ENCODE measurements at regions not wholly inside any gene's neighbourhood (a gene's known extent, or its start where the extent isn't known, plus 50 kb on each side); places are given as distances from the start of the nearest gene placed in this dataset.

DNA sequence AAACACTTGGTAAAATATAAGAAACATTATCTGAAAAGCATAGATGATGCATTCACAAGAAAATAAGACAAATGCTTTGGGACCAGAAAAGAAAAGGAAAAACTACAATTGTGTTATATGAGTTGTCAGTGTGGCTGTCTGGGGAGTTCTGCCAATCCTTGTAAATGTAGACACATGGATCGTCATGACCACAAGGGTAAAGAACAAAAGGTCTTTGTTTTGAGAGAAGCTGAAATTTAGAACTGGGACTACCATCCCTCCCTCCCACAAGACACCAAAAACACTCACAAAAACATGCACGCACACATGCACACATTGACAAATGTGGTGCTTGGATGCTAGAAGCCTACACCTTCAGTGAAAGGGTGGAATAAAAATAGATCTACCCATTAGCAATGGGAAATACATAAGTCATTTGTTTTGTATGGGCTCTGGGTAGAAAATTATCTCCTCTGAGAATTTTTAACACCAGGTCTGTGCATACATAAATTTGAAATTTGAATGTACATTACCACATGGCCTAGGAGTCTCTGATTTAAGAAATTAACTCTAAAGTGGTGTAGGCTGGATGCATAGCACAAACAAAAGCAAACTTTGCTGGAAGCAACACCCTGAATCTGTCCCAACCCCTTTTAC is 266.2 kb upstream of the SLC39A10 start:
- ChIA-PET CTCF (no interaction called here), POLR2A (no interaction called here)
- Histone ChIP-seq H3K9me3 (ENCODE audit: control extremely low read depth in 1 of 3, control insufficient read depth in 2 of 3, insufficient read depth in 1 of 3, low read length in 2 of 3) (peaks cover 0 to 6% (median 0%) of the 10 kb centered on the region in 3 donors), H3K4me3 (ENCODE audit: control extremely low read depth in 1 of 5, extremely low read depth in 1 of 5, insufficient read depth in 1 of 5, low read depth in 2 of 5, low read length in 4 of 5) (no peak overlapping the region), H3K27ac (ENCODE audit: low read length in 2 of 2) (no peak overlapping the region), H3K79me2 (ENCODE audit: control insufficient read depth, insufficient read depth, low read length) (peaks cover 6% of the 10 kb centered on the region), H3K36me3 (replicated peaks in 1 of 2; ENCODE audit: control extremely low read depth in 1 of 2, control insufficient read depth in 1 of 2, extremely low read depth in 1 of 2, insufficient read depth in 2 of 2, low read length in 1 of 2) (no peaks in the 10 kb centered on the region), H2AFZ (ENCODE audit: insufficient read depth, low read depth, low read length, poor library complexity, severe bottlenecking) (no peak overlapping the region), H3K4me1 (ENCODE audit: control insufficient read depth in 2 of 2, insufficient read depth in 2 of 2, low read length in 2 of 2) (peaks cover 13 to 14% of the 10 kb centered on the region in 2 donors), H3K27me3 (replicated peaks in 1 of 4; ENCODE audit: control extremely low read depth in 1 of 4, control insufficient read depth in 3 of 4, insufficient read depth in 4 of 4, low read length in 3 of 4) (no peaks in the 10 kb centered on the region), H3K4me2 (replicated peaks; ENCODE audit: low read depth, low read length, poor library complexity, severe bottlenecking) (no peak overlapping the region), H4K20me1 (ENCODE audit: control insufficient read depth, insufficient read depth, low read length, poor library complexity, severe bottlenecking) (no peaks in the 10 kb centered on the region), H3K9ac (ENCODE audit: low read length) (no peak overlapping the region)
- intact Hi-C loops (cut with micrococcal nuclease), result no loop called here
- no peaks in the 10 kb centered on the region for H3K9me3 Mint-ChIP-seq (ENCODE audit: insufficient read depth)
- TF ChIP-seq, protein P1, sequence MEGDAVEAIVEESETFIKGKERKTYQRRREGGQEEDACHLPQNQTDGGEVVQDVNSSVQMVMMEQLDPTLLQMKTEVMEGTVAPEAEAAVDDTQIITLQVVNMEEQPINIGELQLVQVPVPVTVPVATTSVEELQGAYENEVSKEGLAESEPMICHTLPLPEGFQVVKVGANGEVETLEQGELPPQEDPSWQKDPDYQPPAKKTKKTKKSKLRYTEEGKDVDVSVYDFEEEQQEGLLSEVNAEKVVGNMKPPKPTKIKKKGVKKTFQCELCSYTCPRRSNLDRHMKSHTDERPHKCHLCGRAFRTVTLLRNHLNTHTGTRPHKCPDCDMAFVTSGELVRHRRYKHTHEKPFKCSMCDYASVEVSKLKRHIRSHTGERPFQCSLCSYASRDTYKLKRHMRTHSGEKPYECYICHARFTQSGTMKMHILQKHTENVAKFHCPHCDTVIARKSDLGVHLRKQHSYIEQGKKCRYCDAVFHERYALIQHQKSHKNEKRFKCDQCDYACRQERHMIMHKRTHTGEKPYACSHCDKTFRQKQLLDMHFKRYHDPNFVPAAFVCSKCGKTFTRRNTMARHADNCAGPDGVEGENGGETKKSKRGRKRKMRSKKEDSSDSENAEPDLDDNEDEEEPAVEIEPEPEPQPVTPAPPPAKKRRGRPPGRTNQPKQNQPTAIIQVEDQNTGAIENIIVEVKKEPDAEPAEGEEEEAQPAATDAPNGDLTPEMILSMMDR (IDR thresholded peaks at IDR 0.05), result no peak
- TF ChIP-seq EZH2 (IDR thresholded peaks at IDR 0.05; ENCODE audit: borderline replicate concordance, insufficient read depth, low read depth, low read length, poor library complexity, severe bottlenecking), result no peak
- no peak overlapping the region for H3K4me3 Mint-ChIP-seq
- peaks cover 22% of the 10 kb centered on the region for H3K4me1 Mint-ChIP-seq
- DNase-seq (no peak), ATAC-seq (ENCODE audit: low read depth) (no peak)
- no peak overlapping the region for H3K27ac Mint-ChIP-seq
- WGBS (ENCODE audit: insufficient coverage), result no CpG with 5 or more reads among the region's 2 CpGs
- H3K27me3 Mint-ChIP-seq, result no peaks in the 10 kb centered on the region

- ATAC-seq (ENCODE audit: low read depth) (no peak), DNase-seq (no peak)
- ChIA-PET POLR2A (no interaction called here), CTCF (no interaction called here)
- TF ChIP-seq EZH2 (IDR thresholded peaks at IDR 0.05; ENCODE audit: borderline replicate concordance, insufficient read depth, low read depth, low read length, poor library complexity, severe bottlenecking), result no peak
- TF ChIP-seq, protein P1 (IDR thresholded peaks at IDR 0.05), result no peak
- H3K9me3 ChIP-seq (ENCODE audit: control extremely low read depth in 1 of 3, control insufficient read depth in 2 of 3, insufficient read depth in 1 of 3, low read length in 2 of 3), result peaks cover 0 to 6% (median 0%) of the 10 kb centered on the region in 3 donors
- Mint-ChIP-seq H3K27ac (peak overlapping the region; percentile 50), H3K27me3 (no peaks in the 10 kb centered on the region), H3K4me3 (peak overlapping the region; percentile 36), H3K9me3 (ENCODE audit: insufficient read depth) (no peaks in the 10 kb centered on the region), H3K4me1 (peaks cover 45% of the 10 kb centered on the region)
- no peak overlapping the region for H3K9ac ChIP-seq (ENCODE audit: low read length)
- H2AFZ ChIP-seq (ENCODE audit: insufficient read depth, low read depth, low read length, poor library complexity, severe bottlenecking), result no peak overlapping the region
- peaks cover 14 to 36% of the 10 kb centered on the region in 2 donors for H3K4me1 ChIP-seq (ENCODE audit: control insufficient read depth in 2 of 2, insufficient read depth in 2 of 2, low read length in 2 of 2)
- H3K4me3 ChIP-seq (ENCODE audit: control extremely low read depth in 1 of 5, extremely low read depth in 1 of 5, insufficient read depth in 1 of 5, low read depth in 2 of 5, low read length in 4 of 5), result no peak overlapping the region
- H3K36me3 ChIP-seq (replicated peaks in 1 of 2; ENCODE audit: control extremely low read depth in 1 of 2, control insufficient read depth in 1 of 2, extremely low read depth in 1 of 2, insufficient read depth in 2 of 2, low read length in 1 of 2), result no peaks in the 10 kb centered on the region
- peak overlapping the region; percentile 20 for H3K4me2 ChIP-seq (replicated peaks; ENCODE audit: low read depth, low read length, poor library complexity, severe bottlenecking)
- H3K27ac ChIP-seq (ENCODE audit: low read length in 2 of 2), result peak overlapping the region in 1 of 2 donors; percentile 48
- H3K27me3 ChIP-seq (replicated peaks in 1 of 4; ENCODE audit: control extremely low read depth in 1 of 4, control insufficient read depth in 3 of 4, insufficient read depth in 4 of 4, low read length in 3 of 4), result no peaks in the 10 kb centered on the region
- intact Hi-C loops (cut with micrococcal nuclease), result no loop called here
- H4K20me1 ChIP-seq (ENCODE audit: control insufficient read depth, insufficient read depth, low read length, poor library complexity, severe bottlenecking), result no peaks in the 10 kb centered on the region
- H3K79me2 ChIP-seq (ENCODE audit: control insufficient read depth, insufficient read depth, low read length), result peaks cover 6% of the 10 kb centered on the region
Observed at GRCh38 chr2:195388028-195388427, 269.0 kb upstream of the SLC39A10 start.

Measured in B cell (primary cell).